Small intestine (tissue), 7 donors: ENCODE measurements at regions not wholly inside any gene's neighbourhood (a gene's known extent, or its start where the extent isn't known, plus 50 kb on each side); places are given as distances from the start of the nearest gene placed in this dataset.

Source experiments
- DNase-seq, 2 donors: peaks; one replicate each; pipeline versions ENCODE4 v3.0.0 to v3.0.0-alpha.2; 2013
- FAIRE-seq: peaks from 2 replicates; lab custom pipeline; 2012; peaks lifted over from hg19 to GRCh38; lab: Jason Lieb, UNC
- H3K27ac ChIP-seq, 3 donors: one replicate each; pipeline ENCODE4 v1.5.1; 2013; ENCODE audit warnings: low read length in 2 of 3, mild to moderate bottlenecking in 2 of 3, control low read depth in 1 of 3, inconsistent platforms in 1 of 3, low read depth in 1 of 3, moderate library complexity in 1 of 3
- H3K27me3 ChIP-seq, 3 donors: one replicate each; pipeline ENCODE4 v1.6.1; 2013; ENCODE audit warnings: low read length in 3 of 3, inconsistent platforms in 1 of 3; ENCODE audit not compliant: control insufficient read depth in 3 of 3, insufficient read depth in 3 of 3
- H3K36me3 ChIP-seq, 3 donors: one replicate each; pipeline ENCODE4 v1.6.1; 2013; ENCODE audit warnings: low read length in 3 of 3, inconsistent platforms in 1 of 3, low read depth in 1 of 3, mild to moderate bottlenecking in 1 of 3, moderate library complexity in 1 of 3; ENCODE audit not compliant: control insufficient read depth in 3 of 3, insufficient read depth in 2 of 3
- H3K4me1 ChIP-seq, 3 donors: one replicate each; pipeline ENCODE4 v1.6.1; 2013; ENCODE audit warnings: low read length in 2 of 3, inconsistent platforms in 1 of 3, low read depth in 1 of 3, mild to moderate bottlenecking in 1 of 3, moderate library complexity in 1 of 3; ENCODE audit not compliant: control insufficient read depth in 3 of 3, insufficient read depth in 2 of 3
- H3K4me3 ChIP-seq, 3 donors: one replicate each; pipeline ENCODE4 v1.5.1; 2013; ENCODE audit warnings: low read length in 3 of 3, control low read depth in 1 of 3, inconsistent platforms in 1 of 3, low read depth in 1 of 3, mild to moderate bottlenecking in 1 of 3, moderate library complexity in 1 of 3
- H3K9me3 ChIP-seq, 2 donors: one replicate each; pipeline ENCODE4 v1.6.1; 2013; ENCODE audit warnings: low read depth in 1 of 2, low read length in 1 of 2; ENCODE audit not compliant: control insufficient read depth in 2 of 2, insufficient read depth in 1 of 2
- WGBS, 3 donors: extraction: QIAGEN DNeasy Blood & Tissue Kit; methylation state at CpG; one replicate each; pipeline ENCODE4 v1.1.7; 2013; 5-methylcytosine and 5-hydroxymethylcytosine counted together
- donor health status: healthy with polysubstance abuse.
- donor health status: control.
- donor health status: control.
- donor health status: Bipolar disorder and iron deficiency.
- donor health status: healthy.

GRCh38 chr6:168867247-168868102, 386.2 kb downstream of the THBS2 start:
- Histone ChIP-seq H3K36me3 (no peaks in the 10 kb centered on the region), H3K27me3 (peaks cover 0 to 2% (median 0%) of the 10 kb centered on the region in 3 donors), H3K4me1 (no peaks in the 10 kb centered on the region), H3K9me3 (no peaks in the 10 kb centered on the region), H3K4me3 (no peak overlapping the region), H3K27ac (no peak overlapping the region)
- DNase-seq = no peak
- FAIRE-seq = no peak
- 87 to 91% (median 91%) methylated on average over 23 of the region's 23 CpGs for WGBS, 3 donors

DNA sequence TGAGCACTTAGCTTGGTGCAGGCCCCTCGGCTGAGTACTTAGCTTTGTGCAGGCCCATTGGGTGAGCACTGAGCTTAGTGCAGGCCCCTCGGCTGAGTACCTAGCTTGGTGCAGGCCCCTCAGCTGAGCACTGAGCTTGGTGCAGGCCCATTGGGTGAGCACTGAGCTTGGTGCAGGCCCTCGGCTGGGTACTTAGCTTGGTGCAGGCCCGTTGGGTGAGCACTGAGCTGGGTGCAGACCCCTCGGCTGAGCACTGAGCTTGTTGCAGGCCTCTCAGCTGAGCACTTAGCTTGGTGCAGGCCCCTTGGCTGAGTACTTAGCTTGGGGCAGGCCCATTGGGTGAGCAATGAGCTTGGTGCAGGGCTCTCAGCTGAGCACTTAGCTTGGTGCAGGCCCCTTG, 387.1 kb downstream of the THBS2 start:
- WGBS, 3 donors = 90 to 95% (median 90%) methylated on average over 5 of the region's 5 CpGs
- Histone ChIP-seq H3K4me3 (no peak overlapping the region), H3K36me3 (no peaks in the 10 kb centered on the region), H3K9me3 (no peaks in the 10 kb centered on the region), H3K27me3 (peaks cover 0 to 2% (median 0%) of the 10 kb centered on the region in 3 donors), H3K4me1 (no peaks in the 10 kb centered on the region), H3K27ac (no peak overlapping the region)
- DNase-seq (no peak), FAIRE-seq (no peak)

GRCh38 chr6:168865522-168865921, 388.1 kb downstream of the THBS2 start:
- Histone ChIP-seq H3K27ac (no peak overlapping the region), H3K4me3 (no peak overlapping the region), H3K4me1 (no peaks in the 10 kb centered on the region), H3K9me3 (no peaks in the 10 kb centered on the region), H3K36me3 (no peaks in the 10 kb centered on the region), H3K27me3 (peaks cover 0 to 2% (median 0%) of the 10 kb centered on the region in 3 donors)
- 87 to 93% (median 90%) methylated on average over 4 of the region's 4 CpGs for WGBS, 3 donors
- no peak for FAIRE-seq
- DNase-seq = no peak

DNA sequence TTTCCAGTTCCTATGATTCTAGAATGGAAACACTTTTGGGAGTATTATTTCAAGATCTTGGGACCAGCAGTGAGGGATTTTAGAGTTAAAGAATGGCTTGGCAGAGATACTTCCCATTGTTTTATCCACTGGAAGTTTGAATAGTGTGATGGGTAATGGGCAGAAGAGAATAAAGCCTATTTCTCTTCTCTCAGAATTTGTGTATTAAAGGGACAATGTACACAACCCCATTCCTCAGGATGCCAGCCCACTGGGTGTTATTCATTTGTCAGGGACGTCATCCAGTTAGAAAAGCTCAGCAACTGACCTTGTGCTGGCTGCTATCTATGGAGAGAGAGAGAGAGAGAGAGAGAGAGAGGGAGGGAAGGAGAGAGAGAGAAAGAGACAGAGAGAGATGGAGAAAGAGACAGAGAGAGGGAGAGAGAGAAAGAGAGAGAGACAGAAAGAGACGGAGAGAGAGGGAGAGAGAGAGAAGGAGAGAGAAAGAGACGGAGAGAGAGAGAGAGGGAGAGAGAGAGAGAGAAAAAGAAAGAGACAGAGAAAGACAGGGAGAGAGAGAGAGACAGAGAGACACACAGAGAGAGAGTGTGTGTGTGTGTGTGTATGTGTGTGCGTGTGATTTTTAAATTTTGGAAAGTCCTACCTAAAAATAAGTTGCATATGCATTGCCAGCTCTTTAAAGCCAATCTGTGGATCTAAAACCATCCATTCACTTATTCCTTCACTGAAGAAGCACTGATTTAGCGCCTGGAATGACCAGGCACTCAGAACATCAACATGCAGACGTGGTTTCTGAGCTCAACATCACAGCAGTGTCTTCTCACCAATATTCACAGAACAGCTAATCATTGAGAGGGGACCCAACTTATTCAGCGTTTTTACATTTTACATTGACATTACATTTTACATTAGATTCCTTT, 388.8 kb downstream of the THBS2 start:
- WGBS, 3 donors = 73 to 86% (median 80%) methylated on average over 7 of the region's 7 CpGs

DNA sequence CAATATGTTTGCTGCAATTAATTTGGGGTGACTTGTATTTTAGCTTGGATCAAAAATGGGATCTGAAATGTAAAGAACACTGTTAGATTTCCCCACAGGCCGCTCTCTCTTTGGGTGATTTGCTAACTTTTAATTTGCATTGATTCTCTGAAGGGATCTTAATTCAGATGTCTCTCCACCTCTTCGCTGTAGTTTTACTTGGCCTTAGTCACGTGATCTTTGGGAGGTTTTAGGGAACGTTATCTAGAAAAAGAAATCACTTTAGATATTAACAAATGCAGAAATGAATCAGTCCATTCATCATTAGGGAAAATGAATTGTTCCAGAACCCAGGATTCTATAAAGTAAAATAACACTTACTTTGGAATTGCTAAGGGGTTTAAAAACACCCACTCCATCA, 390.2 kb downstream of the THBS2 start:
- no peaks in the 10 kb centered on the region for H3K9me3 ChIP-seq
- no peak for DNase-seq
- no peaks in the 10 kb centered on the region for H3K27me3 ChIP-seq
- FAIRE-seq = no peak
- no peak overlapping the region for H3K4me3 ChIP-seq
- H3K4me1 ChIP-seq = no peaks in the 10 kb centered on the region
- H3K36me3 ChIP-seq = no peaks in the 10 kb centered on the region
- WGBS, 3 donors = 76 to 91% (median 82%) methylated on average over 4 of the region's 4 CpGs
- H3K27ac ChIP-seq = no peak overlapping the region

More for the DNA sequence above, 388.8 kb downstream of the THBS2 start:
- Histone ChIP-seq H3K27ac (no peak overlapping the region), H3K9me3 (no peaks in the 10 kb centered on the region), H3K27me3 (peaks cover 0 to 2% (median 0%) of the 10 kb centered on the region in 3 donors), H3K4me3 (no peak overlapping the region), H3K4me1 (no peaks in the 10 kb centered on the region), H3K36me3 (no peaks in the 10 kb centered on the region)
- DNase-seq (no peak), FAIRE-seq (no peak)

GRCh38 chr6:168862346-168862980, 391.2 kb downstream of the THBS2 start:
- no peak for FAIRE-seq
- no peak for DNase-seq
- Histone ChIP-seq H3K27me3 (no peaks in the 10 kb centered on the region), H3K4me3 (no peak overlapping the region), H3K9me3 (no peaks in the 10 kb centered on the region), H3K4me1 (no peaks in the 10 kb centered on the region), H3K27ac (no peak overlapping the region), H3K36me3 (no peaks in the 10 kb centered on the region)
- 91 to 93% (median 92%) methylated on average over 10 of the region's 10 CpGs for WGBS, 3 donors

DNA sequence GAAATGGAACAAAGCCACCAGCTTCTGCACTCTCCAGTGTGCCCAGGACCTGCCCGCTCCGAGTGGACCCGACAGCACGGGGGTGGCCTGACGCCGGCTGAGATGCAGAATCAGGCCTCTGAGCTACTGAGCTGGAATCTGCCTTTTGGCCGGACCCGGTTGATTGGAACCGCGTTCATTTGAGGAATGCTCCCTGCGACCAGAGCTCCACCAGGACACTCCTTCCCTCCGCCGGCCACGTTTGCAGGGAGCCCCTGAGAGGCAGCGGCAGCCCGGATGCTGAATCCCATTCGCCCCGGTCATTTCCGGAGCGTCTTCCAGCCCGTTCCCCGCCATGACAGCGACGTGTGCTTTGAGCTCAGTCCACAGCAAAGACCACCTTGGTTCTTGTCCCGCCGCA, 392.7 kb downstream of the THBS2 start:
- Histone ChIP-seq H3K36me3 (no peaks in the 10 kb centered on the region), H3K27ac (no peak overlapping the region), H3K4me1 (no peaks in the 10 kb centered on the region), H3K4me3 (no peak overlapping the region), H3K9me3 (peaks cover 0 to under 1% of the 10 kb centered on the region in 2 donors), H3K27me3 (no peaks in the 10 kb centered on the region)
- no peak for FAIRE-seq
- 89 to 92% (median 89%) methylated on average over 26 of the region's 26 CpGs for WGBS, 3 donors
- no peak for DNase-seq

DNA sequence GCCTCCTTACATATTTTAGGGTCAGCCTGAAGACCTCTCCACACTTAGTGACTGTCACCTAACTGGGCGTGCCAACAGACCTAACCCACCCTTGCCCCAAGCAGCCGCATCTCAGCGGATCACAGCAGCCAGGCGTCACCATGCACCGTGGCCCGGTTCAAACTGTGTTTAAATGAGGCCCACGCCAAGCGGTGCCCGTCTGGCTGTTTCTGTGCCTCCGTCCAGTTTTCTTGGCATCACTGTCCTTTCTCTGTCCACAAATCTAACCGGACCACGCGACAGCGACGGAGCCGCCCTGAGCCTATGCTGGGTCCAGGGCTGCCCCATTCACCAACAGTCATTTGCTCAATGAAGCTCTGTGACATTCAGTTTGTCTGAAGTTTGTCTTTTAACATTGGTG, 393.3 kb downstream of the THBS2 start:
- 94 to 97% (median 95%) methylated on average over 16 of the region's 16 CpGs for WGBS, 3 donors
- Histone ChIP-seq H3K4me1 (no peaks in the 10 kb centered on the region), H3K9me3 (peaks cover 0 to 2% of the 10 kb centered on the region in 2 donors), H3K4me3 (no peak overlapping the region), H3K36me3 (no peaks in the 10 kb centered on the region), H3K27ac (no peak overlapping the region), H3K27me3 (no peaks in the 10 kb centered on the region)
- FAIRE-seq = no peak
- DNase-seq = no peak
